Esophagus muscularis mucosa (tissue), 4 donors: ENCODE measurements at regions not wholly inside any gene's neighbourhood (a gene's known extent, or its start where the extent isn't known, plus 50 kb on each side); places are given as distances from the start of the nearest gene placed in this dataset.

Experiments used
- DNase-seq: peaks from one replicate; pipeline ENCODE4 v3.0.0-alpha.2; 2017; ENCODE audit errors: extremely low spot score
- H3K27ac ChIP-seq, 4 donors: fragments of 200-600 bp; sonication (generic); replicated peaks in 1 of 4; 1 replicate in 3 of 4; 2 replicates in 1 of 4; pipeline ENCODE4 v1.5.1; 2016 to 2019; ENCODE audit warnings: mild to moderate bottlenecking in 1 of 4
- H3K27me3 ChIP-seq, 4 donors: fragments of 200-600 bp; sonication (generic); one replicate each; pipeline versions ENCODE4 v1.5.1 to v1.6.0; 2016 to 2019
- H3K36me3 ChIP-seq, 4 donors: fragments of 200-600 bp; sonication (generic); one replicate each; pipeline ENCODE4 v1.5.1; 2016 to 2019
- H3K4me1 ChIP-seq, 4 donors: fragments of 200-600 bp; sonication (generic); one replicate each; pipeline ENCODE4 v1.5.1; 2016 to 2019
- H3K4me3 ChIP-seq, 4 donors: fragments of 200-600 bp; sonication (generic); 1 replicate in 2 of 4; 2 replicates in 2 of 4; pipeline ENCODE4 v1.5.1; 2016 to 2019; ENCODE audit warnings: mild to moderate bottlenecking in 4 of 4, moderate library complexity in 1 of 4
- H3K9me3 ChIP-seq, 4 donors: fragments of 200-600 bp; sonication (generic); 1 replicate in 3 of 4; 2 replicates in 1 of 4; pipeline ENCODE4 v1.5.1; 2016 to 2019
- CTCF ChIP-seq, 3 experiments: fragments of 200-600 bp in 2 of 3; fragments of 450-650 bp in 1 of 3; sonication (generic) in 2 of 3; IDR thresholded peaks; one replicate each; pipeline ENCODE4 v1.5.1; 2017 to 2019; ENCODE audit warnings: antibody characterized with exemption in 3 of 3, mild to moderate bottlenecking in 2 of 3, moderate library complexity in 1 of 3
- EP300 ChIP-seq: sonication (generic); formaldehyde crosslinking; IDR thresholded peaks from one replicate; pipeline ENCODE4 v1.6.1; 2017; ENCODE audit warnings: antibody characterized with exemption
- POLR2A ChIP-seq: fragments of 450-650 bp; IDR thresholded peaks from one replicate; pipeline ENCODE4 v1.6.1; 2017; ENCODE audit warnings: antibody characterized with exemption, moderate library complexity, mild to moderate bottlenecking, low read depth
- POLR2AphosphoS5 ChIP-seq, 2 donors: sonication (generic); formaldehyde crosslinking; IDR thresholded peaks; one replicate each; pipeline ENCODE4 v1.6.1; 2017; ENCODE audit warnings: antibody characterized with exemption in 2 of 2
- WGBS: methylation state at CpG from one replicate; pipeline ENCODE4 v1.1.5; 2018; 5-methylcytosine and 5-hydroxymethylcytosine counted together
- intact Hi-C: fragments of 100-400 bp; cut with DNase I; formaldehyde crosslinking; loops from one replicate; pipeline ENCODE4 v1.15.1; 2023

- Histone ChIP-seq H3K27me3 (no peaks in the 10 kb centered on the region), H3K4me1 (peaks cover 0 to 11% (median 5%) of the 10 kb centered on the region in 4 donors), H3K36me3 (no peaks in the 10 kb centered on the region), H3K9me3 (no peaks in the 10 kb centered on the region), H3K4me3 (no peak overlapping the region), H3K27ac (no peak overlapping the region)
- TF ChIP-seq EP300: no peak
- TF ChIP-seq POLR2AphosphoS5 (IDR thresholded peaks at IDR 0.05): no peak
- TF ChIP-seq CTCF (IDR thresholded peaks at IDR 0.05): no peak
- no peak for TF ChIP-seq POLR2A
- intact Hi-C loops: no loop called here
- WGBS: 79% methylated on average over 2 of the region's 2 CpGs
- DNase-seq: no peak
Observed at GRCh38 chr18:10295751-10296150, 158.7 kb upstream of the APCDD1 start.

GRCh38 chr18:10296491-10296890, 157.9 kb upstream of the APCDD1 start:
- H3K4me1 ChIP-seq: peaks cover 0 to 9% (median 3%) of the 10 kb centered on the region in 4 donors
- intact Hi-C loops: no loop called here
- 100% methylated on average over 5 of the region's 12 CpGs for WGBS

GRCh38 chr18:10297086-10297485, 157.3 kb upstream of the APCDD1 start:
- H3K36me3 ChIP-seq: no peaks in the 10 kb centered on the region
- TF ChIP-seq EP300 (no peak), POLR2A (no peak), CTCF (IDR thresholded peaks at IDR 0.05) (no peak), POLR2AphosphoS5 (IDR thresholded peaks at IDR 0.05) (no peak)
- no peak overlapping the region for H3K27ac ChIP-seq
- no peaks in the 10 kb centered on the region for H3K9me3 ChIP-seq
- no peak for DNase-seq
- H3K4me1 ChIP-seq: peaks cover 0 to 5% (median 0%) of the 10 kb centered on the region in 4 donors
- WGBS: 89% methylated on average over 9 of the region's 9 CpGs
- H3K4me3 ChIP-seq: no peak overlapping the region
- intact Hi-C loops: no loop called here
- H3K27me3 ChIP-seq: no peaks in the 10 kb centered on the region

More at GRCh38 chr18:10296491-10296890, 157.9 kb upstream of the APCDD1 start:
- no peak for DNase-seq
- H3K9me3 ChIP-seq: no peaks in the 10 kb centered on the region
- H3K27me3 ChIP-seq: no peaks in the 10 kb centered on the region
- H3K4me3 ChIP-seq: no peak overlapping the region
- no peak overlapping the region for H3K27ac ChIP-seq
- TF ChIP-seq EP300 (no peak), POLR2AphosphoS5 (IDR thresholded peaks at IDR 0.05) (no peak), POLR2A (no peak), CTCF (IDR thresholded peaks at IDR 0.05) (no peak)
- no peaks in the 10 kb centered on the region for H3K36me3 ChIP-seq

- no peak for DNase-seq
- Histone ChIP-seq H3K27ac (no peak overlapping the region), H3K36me3 (no peaks in the 10 kb centered on the region), H3K4me1 (peaks cover 0 to 5% (median 0%) of the 10 kb centered on the region in 4 donors), H3K27me3 (no peaks in the 10 kb centered on the region), H3K9me3 (no peaks in the 10 kb centered on the region), H3K4me3 (no peak overlapping the region)
- no peak for TF ChIP-seq EP300
- no peak for TF ChIP-seq CTCF (IDR thresholded peaks at IDR 0.05)
- no peak for TF ChIP-seq POLR2AphosphoS5 (IDR thresholded peaks at IDR 0.05)
- no peak for TF ChIP-seq POLR2A
- WGBS: 82% methylated on average over 7 of the region's 8 CpGs
- intact Hi-C loops: no loop called here
Observed at GRCh38 chr18:10298346-10298745, 156.1 kb upstream of the APCDD1 start.

GRCh38 chr18:10299643-10300042, 154.8 kb upstream of the APCDD1 start:
- 54% methylated on average over 6 of the region's 6 CpGs for WGBS
- intact Hi-C loops: no loop called here

More at GRCh38 chr18:10299643-10300042, 154.8 kb upstream of the APCDD1 start:
- Histone ChIP-seq H3K4me3 (no peak overlapping the region), H3K9me3 (no peaks in the 10 kb centered on the region), H3K27ac (no peak overlapping the region), H3K4me1 (peaks cover 0 to 9% (median 5%) of the 10 kb centered on the region in 4 donors), H3K27me3 (no peaks in the 10 kb centered on the region), H3K36me3 (no peaks in the 10 kb centered on the region)
- TF ChIP-seq POLR2A (no peak), EP300 (no peak), CTCF (IDR thresholded peaks at IDR 0.05) (no peak), POLR2AphosphoS5 (IDR thresholded peaks at IDR 0.05) (no peak)
- DNase-seq: no peak
